Heart left ventricle (tissue), 16 donors: ENCODE measurements at regions not wholly inside any gene's neighbourhood (a gene's known extent, or its start where the extent isn't known, plus 50 kb on each side); places are given as distances from the start of the nearest gene placed in this dataset.

ENCODE experiments used
- ATAC-seq, 4 donors: fragments of 200-7000 bp; cut with Tn5 transposase; one replicate each; pipeline ENCODE4 v1.9.1; 2020 to 2022; ENCODE audit warnings: moderate library complexity in 4 of 4, mild to moderate bottlenecking in 3 of 4, moderate number of reproducible peaks in 1 of 4
- DNase-seq, 5 donors: peaks; one replicate each; pipeline ENCODE4 v3.0.0-alpha.2; 2020
- H3K27ac ChIP-seq, 12 donors: fragments of 200-600 bp; sonication (generic) in 4 of 12; one replicate each; pipeline versions ENCODE4 v1.5.0 to v1.8.0; 2016 to 2022; ENCODE audit warnings: mild to moderate bottlenecking in 2 of 12
- H3K27me3 ChIP-seq, 9 donors: fragments of 200-600 bp; sonication (generic) in 2 of 9; one replicate each; pipeline versions ENCODE4 v1.5.1 to v1.8.0; 2016 to 2022; ENCODE audit warnings: mild to moderate bottlenecking in 3 of 9
- H3K36me3 ChIP-seq, 9 donors: fragments of 200-600 bp; sonication (generic) in 2 of 9; one replicate each; pipeline versions ENCODE4 v1.5.0 to v1.8.0; 2018 to 2022; ENCODE audit warnings: mild to moderate bottlenecking in 2 of 9
- H3K4me1 ChIP-seq, 12 donors: fragments of 200-600 bp; sonication (generic) in 4 of 12; one replicate each; pipeline versions ENCODE4 v1.5.0 to v1.8.0; 2016 to 2022; ENCODE audit warnings: mild to moderate bottlenecking in 3 of 12
- H3K4me3 ChIP-seq, 12 donors: fragments of 200-600 bp; sonication (generic) in 4 of 12; one replicate each; pipeline versions ENCODE4 v1.5.0 to v1.8.0; 2017 to 2022; ENCODE audit warnings: mild to moderate bottlenecking in 9 of 12, moderate library complexity in 4 of 12
- H3K9me3 ChIP-seq, 12 donors: fragments of 200-600 bp; sonication (generic) in 4 of 12; one replicate each; pipeline versions ENCODE4 v1.5.0 to v1.8.0; 2016 to 2022; ENCODE audit warnings: mild to moderate bottlenecking in 1 of 12
- CTCF ChIP-seq, 12 donors: fragments of 200-600 bp; sonication (generic) in 4 of 12; IDR thresholded peaks; one replicate each; pipeline versions ENCODE4 v1.5.0 to v1.8.0; 2018 to 2022; ENCODE audit warnings: antibody characterized with exemption in 12 of 12, mild to moderate bottlenecking in 5 of 12
- POLR2A ChIP-seq, 2 donors: fragments of 450-650 bp; IDR thresholded peaks; one replicate each; pipeline ENCODE4 v1.6.1; 2017; ENCODE audit warnings: antibody characterized with exemption in 2 of 2, mild to moderate bottlenecking in 2 of 2, moderate library complexity in 2 of 2
- WGBS, 4 donors: extraction: QIAGEN DNeasy Blood & Tissue Kit in 2 of 4; methylation state at CpG; one replicate each; pipeline versions ENCODE4 v1.1.5 to v1.1.7; 2013 to 2018; 5-methylcytosine and 5-hydroxymethylcytosine counted together
- intact Hi-C, 10 donors: fragments of 100-400 bp; cut with DNase I; formaldehyde crosslinking; loops; one replicate each; pipeline versions ENCODE4 v1.11.1 to v1.14.2; 2022
- donor health status: ischemic (EF 13 %, LVEDD 7.1; RV severe dilation, severe dysfunction).
- donor health status: healthy with polysubstance abuse.
- donor health status: DM: no; HTN: yes; CAD: no.
- donor health status: DM: no; HTN: no; CAD: no.
- donor health status: ischemic (EF 25% LVEDD 6.9; RV normal size, moderate dysfunction).
- donor health status: ischemic (EF 25% LVEDD 5.7; RV mildly dilated, moderate dysfunction).
- donor health status: healthy.
- donor health status: DM: yes; HTN: yes; CAD: no.
- donor health status: ischemic (EF 35%, LVEDD 5.7; RV mildly dilated, moderate dysfunction).
- donor health status: nonischemic (EF 11% LVEDD 7.7; RV severe dilation, severe dysfunction).
- donor health status: DM: yes; HTN: yes; CAD: no.
- donor health status: PGD.
- donor health status: ischemic (EF 29% LVEDD 5.4; RV normal size, mild dysfunction).
- donor health status: nonischemic (EF 23%, LVEDD 6.1; RV moderate dilation, normal function).

GRCh38 chr3:22795917-22796316 lies 407.2 kb upstream of the UBE2E2 start:
- no peak overlapping the region for H3K27ac ChIP-seq
- TF ChIP-seq POLR2A (IDR thresholded peaks at IDR 0.05) (no peak), CTCF (IDR thresholded peaks at IDR 0.05) (no peak)
- intact Hi-C loops: no loop called here
- no peaks in the 10 kb centered on the region for H3K27me3 ChIP-seq
- H3K36me3 ChIP-seq: no peaks in the 10 kb centered on the region
- H3K9me3 ChIP-seq: no peaks in the 10 kb centered on the region
- H3K4me1 ChIP-seq: no peaks in the 10 kb centered on the region
- H3K4me3 ChIP-seq: no peak overlapping the region
- DNase-seq (no peak), ATAC-seq (no peak)
- 74 to 86% (median 81%) methylated on average over 2 of the region's 2 CpGs for WGBS, 4 donors

DNA sequence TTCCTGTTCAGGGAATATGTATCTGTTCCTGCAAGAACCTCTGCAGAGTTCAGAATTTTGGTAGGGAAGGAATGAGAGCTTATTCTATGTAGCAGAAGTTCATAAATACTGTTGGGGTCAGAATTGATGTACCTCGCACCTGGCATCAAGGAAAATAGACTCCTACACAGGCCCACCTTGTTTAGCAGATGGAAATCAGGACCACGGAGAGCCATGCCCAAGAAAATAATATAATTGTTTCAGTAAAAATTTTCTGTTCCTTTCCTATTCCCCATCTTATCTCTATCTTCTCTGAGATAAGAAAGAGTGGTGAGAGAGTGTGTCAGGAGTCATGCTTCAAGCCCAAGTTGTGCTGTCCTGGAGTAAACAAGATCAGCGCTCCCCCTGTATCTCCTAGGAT lies 404.7 kb upstream of the UBE2E2 start:
- intact Hi-C loops: no loop called here
- H3K27me3 ChIP-seq: no peaks in the 10 kb centered on the region
- H3K4me1 ChIP-seq: no peaks in the 10 kb centered on the region
- H3K4me3 ChIP-seq: no peak overlapping the region
- no peaks in the 10 kb centered on the region for H3K9me3 ChIP-seq
- ATAC-seq (no peak), DNase-seq (no peak)
- TF ChIP-seq POLR2A (IDR thresholded peaks at IDR 0.05) (no peak), CTCF (IDR thresholded peaks at IDR 0.05) (no peak)
- no peaks in the 10 kb centered on the region for H3K36me3 ChIP-seq
- no peak overlapping the region for H3K27ac ChIP-seq
- 70 to 87% (median 82%) methylated on average over 3 of the region's 3 CpGs for WGBS, 4 donors

GRCh38 chr3:22819209-22819608 lies 383.9 kb upstream of the UBE2E2 start:
- Histone ChIP-seq H3K36me3 (no peaks in the 10 kb centered on the region), H3K4me3 (no peak overlapping the region), H3K9me3 (peaks cover 0 to 12% (median 0%) of the 10 kb centered on the region in 12 donors), H3K27me3 (no peaks in the 10 kb centered on the region), H3K27ac (no peak overlapping the region), H3K4me1 (no peaks in the 10 kb centered on the region)
- DNase-seq: no peak
- intact Hi-C loops: no loop called here
- 92 to 95% (median 93%) methylated on average over 2 of the region's 2 CpGs for WGBS, 4 donors
- ATAC-seq: peak in 1 of 4 donors; percentile 22
- TF ChIP-seq POLR2A (IDR thresholded peaks at IDR 0.05): no peak
- TF ChIP-seq CTCF (IDR thresholded peaks at IDR 0.05): no peak

GRCh38 chr3:22835041-22835440 lies 368.1 kb upstream of the UBE2E2 start:
- no peak for ATAC-seq
- no peak overlapping the region for H3K4me3 ChIP-seq
- peaks cover 0 to 5% (median 0%) of the 10 kb centered on the region in 12 donors for H3K4me1 ChIP-seq
- no peaks in the 10 kb centered on the region for H3K27me3 ChIP-seq
- no peak overlapping the region for H3K27ac ChIP-seq
- no peaks in the 10 kb centered on the region for H3K36me3 ChIP-seq
- DNase-seq: no peak
- WGBS, 4 donors: 28 to 45% (median 39%) methylated on average over 2 of the region's 2 CpGs
- TF ChIP-seq POLR2A (IDR thresholded peaks at IDR 0.05): no peak
- TF ChIP-seq CTCF (IDR thresholded peaks at IDR 0.05): no peak
- no peaks in the 10 kb centered on the region for H3K9me3 ChIP-seq
- intact Hi-C loops: no loop called here
